Upper lobe of left lung (tissue), 4 donors: ENCODE measurements at regions not wholly inside any gene's neighbourhood (a gene's known extent, or its start where the extent isn't known, plus 50 kb on each side); places are given as distances from the start of the nearest gene placed in this dataset.

ENCODE experiments used
- CTCF ChIP-seq, 6 experiments: fragments of 450-650 bp in 4 of 6; fragments of 200-600 bp in 2 of 6; sonication (generic) in 2 of 6; IDR thresholded peaks; one replicate each; pipeline ENCODE4 v1.5.1; 2016 to 2019; ENCODE audit warnings: antibody characterized with exemption in 6 of 6
- EP300 ChIP-seq, 4 donors: sonication (generic); formaldehyde crosslinking; IDR thresholded peaks; one replicate each; pipeline ENCODE4 v1.5.1; 2017; ENCODE audit warnings: antibody characterized with exemption in 4 of 4, control low read depth in 2 of 4
- POLR2A ChIP-seq, 4 donors: fragments of 450-650 bp; IDR thresholded peaks; one replicate each; pipeline ENCODE4 v1.5.1; 2016 to 2017; ENCODE audit warnings: antibody characterized with exemption in 4 of 4, mild to moderate bottlenecking in 2 of 4
- POLR2AphosphoS5 ChIP-seq, 2 donors: sonication (generic); formaldehyde crosslinking; IDR thresholded peaks; one replicate each; pipeline ENCODE4 v1.5.1; 2017; ENCODE audit warnings: antibody characterized with exemption in 2 of 2

GRCh38 chr11:69982690-69983570, 95.2 kb upstream of the ANO1 start:
- TF ChIP-seq CTCF (IDR thresholded peaks at IDR 0.05): no peak
- TF ChIP-seq EP300 (IDR thresholded peaks at IDR 0.05): no peak
- TF ChIP-seq POLR2A (IDR thresholded peaks at IDR 0.05): no peak
- TF ChIP-seq POLR2AphosphoS5 (IDR thresholded peaks at IDR 0.05): no peak
